Kidney glomerular epithelial cell (primary cell): ENCODE measurements at regions not wholly inside any gene's neighbourhood (a gene's known extent, or its start where the extent isn't known, plus 50 kb on each side); places are given as distances from the start of the nearest gene placed in this dataset.
"Not testable (repeated sequence)": the region's sequence is repeated elsewhere in the genome, so short reads cannot be mapped to it uniquely, and the experiment has no call there.

Source experiments
- DNase-seq: peaks from one replicate; lab custom pipeline; 2025; lab: John Stamatoyannopoulos, UW

GRCh38 chr20:20793591-20793990 lies 81.1 kb upstream of the RALGAPA2 start:
- no peak for DNase-seq

- DNase-seq = no peak
These were observed 79.5 kb upstream of the RALGAPA2 start for GRCh38 chr20:20791664-20792568.

GRCh38 chr20:20788308-20788707 lies 75.9 kb upstream of the RALGAPA2 start:
- DNase-seq = no peak

GRCh38 chr20:20786428-20786827 lies 74.0 kb upstream of the RALGAPA2 start:
- no peak for DNase-seq

GRCh38 chr20:20785226-20785625 lies 72.8 kb upstream of the RALGAPA2 start:
- no peak for DNase-seq

- DNase-seq = not testable (repeated sequence)
These were observed 72.0 kb upstream of the RALGAPA2 start for GRCh38 chr20:20784450-20784849.

GRCh38 chr20:20783450-20783849 lies 71.0 kb upstream of the RALGAPA2 start:
- no peak for DNase-seq

- DNase-seq = no peak
These were observed 70.3 kb upstream of the RALGAPA2 start for GRCh38 chr20:20782755-20783154.

GRCh38 chr20:20782231-20782630 lies 69.8 kb upstream of the RALGAPA2 start:
- no peak for DNase-seq

GRCh38 chr20:20781029-20781428 lies 68.6 kb upstream of the RALGAPA2 start:
- DNase-seq = no peak

- DNase-seq = no peak
These were observed 67.8 kb upstream of the RALGAPA2 start for GRCh38 chr20:20780127-20780824.

GRCh38 chr20:20778676-20779075 lies 66.2 kb upstream of the RALGAPA2 start:
- no peak for DNase-seq

GRCh38 chr20:20772497-20773085 lies 60.1 kb upstream of the RALGAPA2 start:
- no peak for DNase-seq

- no peak for DNase-seq
These were observed 55.9 kb upstream of the RALGAPA2 start for GRCh38 chr20:20768202-20768815.

GRCh38 chr20:20765696-20766365 lies 53.4 kb upstream of the RALGAPA2 start:
- DNase-seq = no peak

GRCh38 chr20:20763650-20764049 lies 51.2 kb upstream of the RALGAPA2 start:
- DNase-seq = no peak
